HG03571 (cell line): ENCODE measurements at regions not wholly inside any gene's neighbourhood (a gene's known extent, or its start where the extent isn't known, plus 50 kb on each side); places are given as distances from the start of the nearest gene placed in this dataset.

ENCODE experiments used
- ATAC-seq: cut with Tn5 transposase; IDR thresholded peaks from one replicate; pipeline ENCODE4 v1.9.1; 2021; ENCODE audit not compliant: unreplicated experiment

- no peak for ATAC-seq
Measured at GRCh38 chr2:88283886-88284592, 113.9 kb downstream of the THNSL2 start.

DNA sequence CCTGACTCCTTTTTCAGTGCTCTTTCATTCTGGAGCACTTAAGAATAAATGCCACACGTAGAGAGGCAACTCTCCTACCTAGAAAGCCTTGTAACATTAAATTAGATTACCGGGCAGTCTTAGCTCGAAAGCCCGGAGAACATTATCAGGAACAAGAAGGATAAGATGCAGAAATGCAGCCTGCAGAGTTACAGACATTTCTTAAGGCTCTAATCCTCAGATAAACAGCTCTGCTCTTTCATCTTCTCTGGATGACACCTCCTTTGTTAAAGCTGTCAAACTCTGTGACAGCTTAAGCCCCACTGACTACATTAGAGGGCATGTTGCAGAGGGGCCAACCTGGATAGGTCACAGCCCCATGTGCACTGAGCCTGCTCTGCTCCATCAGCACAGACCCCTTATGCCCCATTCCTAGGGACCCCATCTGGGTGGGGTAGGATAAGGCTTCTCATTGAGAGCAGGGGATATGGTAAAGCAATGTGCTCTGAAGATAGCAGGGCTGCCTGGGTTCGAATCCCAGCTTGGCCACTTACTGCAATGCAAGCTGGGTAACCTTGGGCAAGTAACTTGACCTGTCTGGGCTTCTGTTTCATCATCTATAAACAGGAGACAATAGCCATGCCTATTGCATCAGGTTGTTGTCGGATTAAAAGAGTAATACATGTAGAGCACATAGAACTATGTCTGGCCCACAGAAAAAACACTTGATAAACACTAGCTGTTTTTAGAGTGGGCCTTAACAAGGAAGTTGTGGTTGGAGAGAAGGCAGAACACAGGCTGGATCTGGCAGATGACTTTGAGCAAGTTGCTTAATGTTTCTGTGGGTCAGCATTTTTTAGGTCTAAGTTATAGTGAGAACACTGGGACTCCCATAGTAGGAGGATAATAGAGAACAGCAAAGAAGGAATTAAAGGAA lies 111.4 kb downstream of the THNSL2 start:
- ATAC-seq: no peak

DNA sequence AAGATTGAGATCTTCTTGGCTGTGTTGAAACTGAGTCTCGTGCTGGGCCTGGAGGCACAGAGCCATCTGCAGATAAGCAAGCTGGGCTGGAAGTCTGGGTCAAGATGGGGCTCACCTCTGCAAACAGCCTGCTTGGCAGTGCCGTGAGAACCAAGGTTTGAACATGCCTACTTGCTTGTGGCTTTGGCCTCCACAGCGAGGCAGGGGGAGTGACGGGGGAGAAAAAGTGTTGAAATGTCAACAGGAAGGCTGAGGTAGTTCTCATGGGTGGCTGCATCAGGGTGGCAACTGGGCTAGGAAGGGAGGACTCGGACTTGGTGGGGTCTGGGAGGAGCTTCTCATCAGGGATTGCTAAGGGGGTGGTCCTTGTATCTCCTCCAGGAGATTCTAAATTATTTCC lies 99.7 kb downstream of the THNSL2 start:
- no peak for ATAC-seq

DNA sequence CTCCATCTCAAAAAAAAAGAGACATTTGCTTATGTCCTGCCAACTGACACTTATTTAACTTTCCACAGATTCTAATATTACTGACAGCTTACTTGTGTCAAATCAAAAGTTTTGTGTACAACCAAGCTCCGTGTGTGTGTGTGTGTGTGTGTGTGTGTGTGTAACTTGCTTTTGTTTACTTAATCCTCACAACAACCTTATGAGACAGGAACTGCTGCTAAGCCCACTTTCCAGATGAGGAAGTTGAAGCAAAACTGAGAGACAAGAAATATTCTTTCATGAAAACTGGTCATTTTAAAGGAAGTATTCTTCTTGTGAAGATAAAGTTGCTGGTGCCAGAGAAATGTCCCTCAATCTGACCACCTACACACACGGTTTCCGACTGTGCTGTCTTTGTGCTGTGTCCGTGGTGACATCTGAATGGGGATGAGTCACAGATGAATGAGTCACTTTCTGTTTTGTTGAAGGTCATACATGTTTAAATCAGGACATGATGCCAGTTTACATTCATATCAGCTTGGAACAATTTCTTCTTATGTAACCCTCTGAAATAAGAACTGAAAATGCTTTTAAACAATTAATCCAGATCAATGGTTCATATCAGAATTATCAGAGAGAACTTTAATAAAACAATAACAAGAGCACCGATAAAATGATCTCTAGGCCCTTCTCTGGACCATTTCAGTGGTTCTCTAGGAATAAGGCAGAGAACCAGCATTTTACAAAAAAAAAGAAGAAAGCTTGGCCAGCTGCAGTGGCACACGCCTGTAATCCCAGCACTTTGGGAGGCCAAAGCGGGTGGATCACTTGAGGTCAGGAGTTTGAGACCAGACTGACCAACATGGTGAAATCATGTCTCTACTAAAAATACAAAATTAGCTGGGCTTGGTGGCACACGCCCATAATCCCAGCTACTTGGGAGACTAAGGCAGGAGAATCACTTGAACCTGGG lies 95.5 kb downstream of the THNSL2 start:
- no peak for ATAC-seq

GRCh38 chr2:88263861-88264260 lies 93.7 kb downstream of the THNSL2 start:
- no peak for ATAC-seq

DNA sequence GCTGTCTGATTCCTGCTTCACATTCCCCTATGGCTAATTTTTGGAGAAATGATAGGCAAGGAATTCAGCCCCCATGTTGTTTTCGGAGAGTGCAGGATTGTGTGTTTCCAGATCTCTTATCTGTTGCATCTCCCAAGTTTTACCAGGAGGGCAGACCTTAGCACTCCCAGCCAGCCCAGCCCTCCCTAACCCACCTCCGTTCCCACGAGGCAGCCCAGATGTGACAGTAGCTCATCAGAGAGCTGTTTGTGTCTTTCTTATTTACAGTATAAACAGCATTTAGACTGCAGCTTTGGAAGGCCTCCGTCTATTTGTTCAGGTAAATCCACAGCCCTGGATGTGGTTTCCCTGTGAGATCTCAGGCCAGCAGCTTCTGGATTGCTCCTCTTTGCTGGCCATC lies 91.6 kb downstream of the THNSL2 start:
- no peak for ATAC-seq

DNA sequence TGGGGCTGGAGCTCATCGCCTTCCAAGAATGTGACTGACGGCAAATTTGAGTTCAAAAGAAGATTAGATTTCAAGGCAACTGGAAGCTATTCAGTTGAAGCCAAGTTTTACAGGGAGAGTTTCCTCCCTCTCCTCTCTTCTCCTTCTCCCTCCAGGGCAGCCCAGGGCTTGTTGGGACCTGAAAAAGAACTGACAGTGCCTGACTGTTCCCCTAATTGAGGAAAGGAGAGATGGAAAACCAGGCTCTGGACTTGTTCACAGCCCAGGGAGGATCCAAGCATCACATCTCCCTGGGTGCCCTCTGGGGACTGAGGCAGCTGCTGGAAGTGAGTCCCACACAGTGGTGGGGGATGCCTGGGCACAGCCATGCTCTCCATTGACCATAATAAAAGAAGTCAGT lies 88.1 kb downstream of the THNSL2 start:
- no peak for ATAC-seq

DNA sequence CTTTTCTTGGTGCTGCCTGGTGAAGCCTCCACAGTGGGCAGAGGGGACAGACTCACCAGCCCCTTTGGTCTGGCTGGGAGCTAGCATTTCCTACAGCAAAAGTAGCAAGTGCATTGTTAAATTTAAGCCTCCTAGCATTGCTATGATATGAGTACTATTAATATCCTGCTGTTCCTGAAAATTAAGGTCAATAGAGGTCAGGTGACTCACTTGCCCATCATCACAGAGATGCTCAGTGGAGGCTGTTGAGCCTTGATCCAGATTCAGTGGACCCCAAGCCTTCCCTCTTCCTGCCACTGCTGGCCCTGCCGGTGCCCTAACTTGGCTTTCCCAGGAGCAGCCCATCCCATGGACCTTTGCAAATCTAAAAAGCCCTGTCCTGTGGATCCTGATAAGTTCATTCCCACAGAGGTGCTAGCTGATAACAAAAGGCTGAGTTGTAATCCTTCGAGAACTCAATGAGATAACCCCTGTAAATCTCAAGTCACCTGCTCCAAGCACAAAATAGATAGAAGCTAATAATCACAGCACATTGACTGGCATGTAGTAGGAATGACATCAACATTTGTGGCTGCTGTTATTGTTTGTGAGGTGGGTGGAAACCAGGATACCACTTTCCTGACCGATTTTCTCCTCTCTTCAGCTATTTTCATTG lies 84.4 kb downstream of the THNSL2 start:
- no peak for ATAC-seq

- ATAC-seq: no peak
Measured at GRCh38 chr2:88253997-88254396, 83.9 kb downstream of the THNSL2 start.

- no peak for ATAC-seq
Measured at GRCh38 chr2:88253375-88253774, 83.2 kb downstream of the THNSL2 start.

- no peak for ATAC-seq
Measured at GRCh38 chr2:88252646-88253045, 82.5 kb downstream of the THNSL2 start.

GRCh38 chr2:88252111-88252510 lies 82.0 kb downstream of the THNSL2 start:
- ATAC-seq: no peak

DNA sequence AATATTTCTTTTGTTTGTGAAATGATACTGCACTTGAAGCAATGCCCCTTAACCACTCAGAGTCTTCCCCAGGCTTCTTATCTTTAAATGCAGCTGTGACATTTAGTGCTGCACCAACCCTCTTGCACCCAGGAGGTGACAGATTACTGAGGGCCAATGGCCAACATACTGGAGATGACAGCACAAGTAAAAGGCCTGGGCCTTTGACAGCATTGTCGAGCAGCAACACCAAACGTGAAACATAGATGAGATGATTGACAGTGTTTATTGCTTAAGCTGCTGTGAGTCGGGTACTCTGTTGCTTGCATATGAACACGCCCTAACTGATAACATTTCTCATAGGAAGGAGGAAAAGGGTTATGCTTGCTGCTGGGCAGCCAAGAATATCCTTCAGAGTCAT lies 80.3 kb downstream of the THNSL2 start:
- ATAC-seq: no peak

GRCh38 chr2:88248280-88248828 lies 78.2 kb downstream of the THNSL2 start:
- no peak for ATAC-seq

GRCh38 chr2:88247531-88247930 lies 77.4 kb downstream of the THNSL2 start:
- ATAC-seq: no peak

DNA sequence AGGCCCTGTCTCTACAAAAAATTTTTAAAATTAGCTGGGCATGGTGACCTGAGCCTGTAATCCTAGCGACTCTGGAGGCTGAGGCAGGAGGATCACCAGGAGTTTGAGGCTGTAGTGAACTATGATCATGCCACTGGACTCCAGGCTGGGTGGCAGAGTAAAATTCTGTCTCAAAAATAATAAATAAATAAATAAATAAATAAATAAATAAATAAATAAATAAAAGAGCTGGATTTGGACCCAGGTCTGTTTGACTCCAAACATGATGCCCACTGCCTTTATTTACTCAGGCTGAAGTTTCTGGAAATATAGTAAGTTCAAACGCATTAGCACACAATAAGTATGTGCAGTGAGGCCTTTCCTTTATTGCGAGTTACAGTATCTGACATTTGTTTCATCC lies 75.0 kb downstream of the THNSL2 start:
- ATAC-seq: no peak

DNA sequence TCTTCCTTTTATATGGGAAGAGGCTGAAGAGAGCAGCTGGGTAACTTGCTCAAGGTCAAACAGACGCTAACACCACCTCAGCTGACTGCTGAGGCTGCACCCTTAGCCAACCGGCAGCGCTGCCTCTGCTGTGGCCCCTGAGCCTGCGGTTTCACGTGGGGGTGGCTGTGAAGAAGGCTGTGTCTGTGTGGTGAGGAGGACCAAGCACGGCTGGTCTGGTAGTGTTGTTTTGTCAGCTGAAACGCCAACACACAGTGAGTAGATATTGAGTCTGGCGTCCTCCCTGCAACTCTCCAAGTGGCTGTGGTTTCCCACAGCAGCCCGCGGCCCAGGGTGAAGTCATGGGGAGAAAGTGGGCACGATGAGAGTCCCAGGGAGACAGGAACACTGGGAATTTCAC lies 69.6 kb downstream of the THNSL2 start:
- no peak for ATAC-seq

DNA sequence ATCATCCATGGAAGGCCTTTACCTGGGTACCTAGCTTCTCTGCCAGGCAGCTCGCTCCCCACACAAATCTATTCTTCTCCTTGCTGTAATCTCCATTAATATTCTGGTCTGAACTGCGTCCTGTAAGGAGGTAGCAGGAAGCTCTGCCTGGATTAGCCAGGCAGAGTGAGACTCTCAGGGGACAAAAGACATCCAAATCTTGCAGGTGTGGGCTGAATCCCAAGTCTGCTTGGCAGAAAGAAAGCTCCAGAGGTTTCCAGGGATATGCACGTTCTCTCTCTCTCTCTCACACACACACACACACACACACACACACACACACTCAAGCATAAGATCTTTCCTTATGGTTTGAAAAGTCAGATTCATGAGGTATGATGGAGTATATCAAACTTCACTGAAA lies 66.5 kb downstream of the THNSL2 start:
- ATAC-seq: no peak
